Uterus (tissue), 2 donors: ENCODE measurements at regions not wholly inside any gene's neighbourhood (a gene's known extent, or its start where the extent isn't known, plus 50 kb on each side); places are given as distances from the start of the nearest gene placed in this dataset.

Experiments used
- POLR2A ChIP-seq, 2 donors: fragments of 450-650 bp; IDR thresholded peaks; one replicate each; pipeline ENCODE4 v1.6.1; 2016; ENCODE audit warnings: antibody characterized with exemption in 2 of 2, mild to moderate bottlenecking in 1 of 2, moderate library complexity in 1 of 2
- TF ChIP-seq, protein P1 (sequence below), 4 experiments: fragments of 200-600 bp in 2 of 4; fragments of 450-650 bp in 2 of 4; sonication (generic) in 2 of 4; IDR thresholded peaks; one replicate each; pipeline ENCODE4 v1.5.1; 2016 to 2019; ENCODE audit warnings: antibody characterized with exemption in 4 of 4, mild to moderate bottlenecking in 2 of 4, moderate library complexity in 1 of 4

- TF ChIP-seq, protein P1, sequence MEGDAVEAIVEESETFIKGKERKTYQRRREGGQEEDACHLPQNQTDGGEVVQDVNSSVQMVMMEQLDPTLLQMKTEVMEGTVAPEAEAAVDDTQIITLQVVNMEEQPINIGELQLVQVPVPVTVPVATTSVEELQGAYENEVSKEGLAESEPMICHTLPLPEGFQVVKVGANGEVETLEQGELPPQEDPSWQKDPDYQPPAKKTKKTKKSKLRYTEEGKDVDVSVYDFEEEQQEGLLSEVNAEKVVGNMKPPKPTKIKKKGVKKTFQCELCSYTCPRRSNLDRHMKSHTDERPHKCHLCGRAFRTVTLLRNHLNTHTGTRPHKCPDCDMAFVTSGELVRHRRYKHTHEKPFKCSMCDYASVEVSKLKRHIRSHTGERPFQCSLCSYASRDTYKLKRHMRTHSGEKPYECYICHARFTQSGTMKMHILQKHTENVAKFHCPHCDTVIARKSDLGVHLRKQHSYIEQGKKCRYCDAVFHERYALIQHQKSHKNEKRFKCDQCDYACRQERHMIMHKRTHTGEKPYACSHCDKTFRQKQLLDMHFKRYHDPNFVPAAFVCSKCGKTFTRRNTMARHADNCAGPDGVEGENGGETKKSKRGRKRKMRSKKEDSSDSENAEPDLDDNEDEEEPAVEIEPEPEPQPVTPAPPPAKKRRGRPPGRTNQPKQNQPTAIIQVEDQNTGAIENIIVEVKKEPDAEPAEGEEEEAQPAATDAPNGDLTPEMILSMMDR (IDR thresholded peaks at IDR 0.05): no peak
- TF ChIP-seq POLR2A (IDR thresholded peaks at IDR 0.05): no peak
Observed at GRCh38 chr13:95434111-95434510, 118.4 kb upstream of the CLDN10 start.
